Endodermal cell (in vitro differentiated cells): ENCODE measurements at regions not wholly inside any gene's neighbourhood (a gene's known extent, or its start where the extent isn't known, plus 50 kb on each side); places are given as distances from the start of the nearest gene placed in this dataset.

Experiments used
- DNase-seq: peaks from one replicate; pipeline ENCODE4 v3.0.0-alpha.2; 2017
- H3K27ac ChIP-seq: 2 replicates; pipeline ENCODE4 v1.5.1; 2013; ENCODE audit warnings: mild to moderate bottlenecking, low read depth, low read length, moderate library complexity
- H3K27me3 ChIP-seq: 2 replicates; pipeline ENCODE4 v1.6.1; 2013; ENCODE audit warnings: mild to moderate bottlenecking, low read length, moderate library complexity; ENCODE audit not compliant: insufficient read depth, control insufficient read depth, poor library complexity, severe bottlenecking
- H3K36me3 ChIP-seq: 2 replicates; pipeline ENCODE4 v1.7.0; 2013; ENCODE audit warnings: mild to moderate bottlenecking, low read length, moderate library complexity; ENCODE audit not compliant: control insufficient read depth, insufficient read depth
- H3K4me1 ChIP-seq: one replicate; pipeline ENCODE4 v1.7.0; 2013; ENCODE audit warnings: low read length; ENCODE audit not compliant: control insufficient read depth, insufficient read depth
- H3K4me3 ChIP-seq: 2 replicates; pipeline ENCODE4 v1.5.1; 2013; ENCODE audit warnings: mild to moderate bottlenecking, low read length, moderate library complexity
- H3K9ac ChIP-seq: 2 replicates; pipeline ENCODE4 v1.6.1; 2013; ENCODE audit warnings: mild to moderate bottlenecking, low read length, moderate library complexity; ENCODE audit not compliant: poor library complexity, severe bottlenecking; ENCODE audit errors: extremely low read depth
- H3K9me3 ChIP-seq: 2 replicates; pipeline ENCODE4 v1.6.1; 2013; ENCODE audit warnings: mild to moderate bottlenecking, low read length, moderate library complexity; ENCODE audit not compliant: control insufficient read depth
- H3K27ac Mint-ChIP-seq: 2 replicates; pipeline ENCODE4 v1.8.0; 2020; ENCODE audit warnings: mixed read lengths
- H3K27me3 Mint-ChIP-seq: 2 replicates; pipeline ENCODE4 v1.8.0; 2021; ENCODE audit warnings: mild to moderate bottlenecking, mixed read lengths; ENCODE audit not compliant: insufficient read depth
- H3K36me3 Mint-ChIP-seq: 2 replicates; pipeline ENCODE4 v1.8.0; 2020; ENCODE audit warnings: low read depth, mixed read lengths
- H3K4me1 Mint-ChIP-seq: 2 replicates; pipeline ENCODE4 v1.8.0; 2020; ENCODE audit warnings: mixed read lengths
- H3K4me3 Mint-ChIP-seq: 2 replicates; pipeline ENCODE4 v1.8.0; 2020; ENCODE audit warnings: mild to moderate bottlenecking, moderate library complexity, mixed read lengths
- H3K9me3 Mint-ChIP-seq: 2 replicates; pipeline ENCODE4 v1.8.0; 2020; ENCODE audit warnings: mild to moderate bottlenecking, mixed read lengths
- CTCF ChIP-seq: fragments of 200-600 bp; sonication (generic); conservative IDR thresholded peaks from 2 replicates; pipeline ENCODE4 v1.5.0; 2021; ENCODE audit warnings: antibody characterized with exemption, mild to moderate bottlenecking
- WGBS, 2 experiments: methylation state at CpG; one replicate each; pipeline versions ENCODE4 v1.1.5 to v1.1.7; 2013; ENCODE audit warnings: missing lambda C conversion rate in 2 of 2, mixed read lengths in 1 of 2; ENCODE audit not compliant: insufficient coverage in 1 of 2, insufficient read length in 1 of 2; 5-methylcytosine and 5-hydroxymethylcytosine counted together

GRCh38 chr1:165129568-165130164 lies 226.8 kb downstream of the LMX1A start:
- Histone ChIP-seq H3K27me3 (peaks cover 55% of the 10 kb centered on the region), H3K27ac (no peak overlapping the region), H3K9ac (no peak overlapping the region), H3K36me3 (no peaks in the 10 kb centered on the region), H3K4me1 (no peaks in the 10 kb centered on the region), H3K9me3 (no peaks in the 10 kb centered on the region), H3K4me3 (no peak overlapping the region)
- no peaks in the 10 kb centered on the region for H3K36me3 Mint-ChIP-seq
- H3K9me3 Mint-ChIP-seq, result no peaks in the 10 kb centered on the region
- peak; percentile 96 for DNase-seq
- 21 to 40% methylated on average over 5 to 6 of the region's 6 CpGs for WGBS, 2 experiments
- no peaks in the 10 kb centered on the region for H3K4me1 Mint-ChIP-seq
- no peak overlapping the region for H3K4me3 Mint-ChIP-seq
- H3K27me3 Mint-ChIP-seq, result peaks cover 44% of the 10 kb centered on the region
- no peak overlapping the region for H3K27ac Mint-ChIP-seq
- TF ChIP-seq CTCF, result peak; percentile 85

- no peak for TF ChIP-seq CTCF
- 89% methylated on average over 4 of the region's 4 CpGs for WGBS, 2 experiments
- no peak overlapping the region for H3K27ac ChIP-seq
- H3K4me3 ChIP-seq, result no peak overlapping the region
- H3K4me1 ChIP-seq, result no peaks in the 10 kb centered on the region
- H3K4me3 Mint-ChIP-seq, result no peak overlapping the region
- H3K27me3 ChIP-seq, result peaks cover 56% of the 10 kb centered on the region
- peaks cover 68% of the 10 kb centered on the region for H3K27me3 Mint-ChIP-seq
- H3K36me3 ChIP-seq, result no peaks in the 10 kb centered on the region
- H3K9me3 Mint-ChIP-seq, result no peaks in the 10 kb centered on the region
- H3K9ac ChIP-seq, result no peak overlapping the region
- H3K36me3 Mint-ChIP-seq, result no peaks in the 10 kb centered on the region
- H3K9me3 ChIP-seq, result no peaks in the 10 kb centered on the region
- H3K4me1 Mint-ChIP-seq, result peaks cover 1% of the 10 kb centered on the region
- no peak overlapping the region for H3K27ac Mint-ChIP-seq
- DNase-seq, result no peak
Measured at GRCh38 chr1:165124772-165125171, 231.7 kb downstream of the LMX1A start.

GRCh38 chr1:165119086-165119485 lies 237.4 kb downstream of the LMX1A start:
- no peaks in the 10 kb centered on the region for H3K36me3 ChIP-seq
- H3K27me3 ChIP-seq, result peaks cover 68% of the 10 kb centered on the region
- no peaks in the 10 kb centered on the region for H3K9me3 ChIP-seq

More at GRCh38 chr1:165119086-165119485, 237.4 kb downstream of the LMX1A start:
- 78 to 83% methylated on average over 1 to 5 of the region's 5 CpGs for WGBS, 2 experiments
- Histone ChIP-seq H3K27ac (no peak overlapping the region), H3K9ac (no peak overlapping the region), H3K4me1 (peaks cover 4% of the 10 kb centered on the region), H3K4me3 (no peak overlapping the region)
- Mint-ChIP-seq H3K9me3 (no peaks in the 10 kb centered on the region), H3K27me3 (peaks cover 82% of the 10 kb centered on the region), H3K4me3 (no peak overlapping the region), H3K36me3 (no peaks in the 10 kb centered on the region), H3K4me1 (peaks cover 1% of the 10 kb centered on the region), H3K27ac (no peak overlapping the region)
- TF ChIP-seq CTCF, result no peak
- no peak for DNase-seq
